NT2/D1 (cell line): ENCODE measurements at regions not wholly inside any gene's neighbourhood (a gene's known extent, or its start where the extent isn't known, plus 50 kb on each side); places are given as distances from the start of the nearest gene placed in this dataset.

ENCODE experiments used
- DNase-seq: peaks from one replicate; pipeline ENCODE4 v3.0.0-alpha.2; 2011; ENCODE audit warnings: low read depth, low spot score
- H3K27me3 ChIP-seq: 2 replicates; pipeline ENCODE4 v1.6.0; 2011; ENCODE audit warnings: mild to moderate bottlenecking; ENCODE audit not compliant: insufficient read length, insufficient read depth
- H3K36me3 ChIP-seq: 2 replicates; pipeline ENCODE4 v1.6.1; 2011; ENCODE audit warnings: mild to moderate bottlenecking, low read length, mixed read lengths; ENCODE audit not compliant: insufficient read depth, insufficient read length
- H3K4me1 ChIP-seq: 2 replicates; pipeline ENCODE4 v1.5.1; 2011; ENCODE audit not compliant: insufficient read depth, insufficient read length
- H3K4me3 ChIP-seq: 2 replicates; pipeline ENCODE4 v1.5.1; 2011; ENCODE audit warnings: low read depth; ENCODE audit not compliant: insufficient read length
- H3K9ac ChIP-seq: 2 replicates; pipeline ENCODE4 v1.6.0; 2011; ENCODE audit warnings: low read depth; ENCODE audit not compliant: insufficient read length
- H3K9me3 ChIP-seq: 2 replicates; pipeline ENCODE4 v1.5.1; 2011; ENCODE audit warnings: mild to moderate bottlenecking, low read length; ENCODE audit not compliant: insufficient read depth
- SUZ12 ChIP-seq: IDR thresholded peaks from 2 replicates; pipeline ENCODE4 v1.6.1; 2011; ENCODE audit not compliant: insufficient read length, insufficient read depth; ENCODE audit errors: extremely low read depth
- YY1 ChIP-seq: IDR thresholded peaks from 2 replicates; pipeline ENCODE4 v1.6.1; 2011; ENCODE audit not compliant: insufficient read length, insufficient read depth
- ZNF274 ChIP-seq: IDR thresholded peaks from 2 replicates; pipeline ENCODE4 v1.6.1; 2011; ENCODE audit warnings: mild to moderate bottlenecking, low read depth, low read length

DNA sequence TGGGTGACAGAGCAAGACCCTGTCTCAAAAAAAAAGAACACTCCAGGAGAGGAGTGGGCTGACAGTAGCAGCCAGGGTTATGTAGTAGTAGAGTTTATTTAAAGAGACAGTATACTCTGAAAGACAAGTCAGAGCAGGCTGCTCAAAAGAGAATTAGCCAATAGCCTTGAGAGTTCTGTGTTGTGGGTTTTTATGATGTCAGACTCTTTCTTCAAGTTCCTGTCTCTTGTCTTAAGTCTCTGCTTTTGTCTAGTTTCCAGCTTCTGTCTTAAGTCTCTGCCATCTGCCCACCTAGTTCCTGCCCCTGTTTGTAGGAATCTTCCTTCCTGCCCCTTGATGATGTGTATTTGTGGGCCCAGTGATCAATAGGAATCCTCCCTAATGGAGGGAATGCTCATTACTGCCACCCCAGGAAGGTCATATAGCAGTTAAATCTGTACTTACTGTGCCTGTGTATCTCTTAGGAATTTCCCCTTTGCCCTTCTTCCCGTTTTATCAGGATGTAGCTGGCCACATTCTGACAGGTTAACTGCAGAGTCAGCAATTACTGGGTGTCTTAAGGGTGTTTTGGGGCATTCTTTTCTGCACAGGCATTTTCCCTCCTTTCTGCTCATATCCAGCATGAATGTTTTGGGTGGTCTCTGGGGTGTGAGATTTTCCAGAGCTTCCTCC, 580.5 kb upstream of the SGCD start:
- H3K4me1 ChIP-seq: no peaks in the 10 kb centered on the region

DNA sequence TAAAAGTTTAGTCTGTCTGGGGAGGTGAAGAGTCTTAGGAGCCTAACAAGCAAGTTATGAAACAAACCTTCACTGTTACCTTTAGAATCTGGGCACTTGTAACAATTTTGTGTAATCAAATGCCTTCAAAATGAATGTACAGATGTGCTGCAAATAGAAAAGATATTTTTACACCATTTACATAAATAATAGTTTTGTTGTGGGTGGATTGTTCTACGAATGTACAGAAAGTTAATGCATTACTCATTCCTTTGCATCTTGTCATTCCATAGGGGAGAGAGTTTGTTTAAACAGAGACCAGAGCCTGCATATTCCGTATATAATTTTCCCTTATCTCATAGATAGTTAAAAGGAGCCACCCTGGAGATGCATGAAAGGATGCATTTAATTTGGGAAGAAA, 576.9 kb upstream of the SGCD start:
- H3K27me3 ChIP-seq: no peaks in the 10 kb centered on the region
- H3K9ac ChIP-seq: no peak overlapping the region
- H3K4me3 ChIP-seq: no peak overlapping the region
- H3K36me3 ChIP-seq: no peaks in the 10 kb centered on the region
- no peak for DNase-seq
- H3K4me1 ChIP-seq: no peaks in the 10 kb centered on the region
- peaks cover 10% of the 10 kb centered on the region; the same call in 1 of the 2 replicates for H3K9me3 ChIP-seq
- TF ChIP-seq ZNF274 (no peak), YY1 (no peak), SUZ12 (no peak)

More for the DNA sequence above, 580.5 kb upstream of the SGCD start:
- Histone ChIP-seq H3K27me3 (no peaks in the 10 kb centered on the region), H3K36me3 (no peaks in the 10 kb centered on the region), H3K9ac (no peak overlapping the region), H3K9me3 (peaks cover 10% of the 10 kb centered on the region; the same call in 1 of the 2 replicates), H3K4me3 (no peak overlapping the region)
- no peak for TF ChIP-seq YY1
- no peak for TF ChIP-seq ZNF274
- TF ChIP-seq SUZ12: no peak
- DNase-seq: no peak

DNA sequence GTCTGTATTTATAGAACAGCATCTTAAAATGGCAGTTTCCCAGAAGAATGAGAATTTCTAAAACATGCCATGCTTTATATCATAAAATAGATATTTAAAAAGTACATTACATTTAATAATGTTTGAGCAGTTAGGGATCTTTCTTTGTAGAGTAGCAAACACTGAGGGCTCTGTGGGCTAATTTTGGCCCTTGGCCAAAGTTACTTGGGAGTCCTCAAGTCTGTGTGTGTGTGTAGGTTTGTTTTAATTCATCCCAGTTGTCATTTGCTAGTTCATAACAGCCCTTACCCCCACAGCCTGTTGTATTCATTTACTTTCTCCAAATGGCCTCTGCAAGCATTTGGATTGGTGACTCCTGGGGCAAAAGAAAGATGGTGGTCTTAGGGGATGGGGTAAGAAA, 576.4 kb upstream of the SGCD start:
- TF ChIP-seq ZNF274: no peak
- no peak for TF ChIP-seq YY1
- no peak for TF ChIP-seq SUZ12
- Histone ChIP-seq H3K27me3 (no peaks in the 10 kb centered on the region), H3K4me1 (no peaks in the 10 kb centered on the region), H3K9ac (no peak overlapping the region), H3K36me3 (no peaks in the 10 kb centered on the region), H3K9me3 (peaks cover 8% of the 10 kb centered on the region; the same call in 1 of the 2 replicates), H3K4me3 (no peak overlapping the region)
- DNase-seq: no peak

DNA sequence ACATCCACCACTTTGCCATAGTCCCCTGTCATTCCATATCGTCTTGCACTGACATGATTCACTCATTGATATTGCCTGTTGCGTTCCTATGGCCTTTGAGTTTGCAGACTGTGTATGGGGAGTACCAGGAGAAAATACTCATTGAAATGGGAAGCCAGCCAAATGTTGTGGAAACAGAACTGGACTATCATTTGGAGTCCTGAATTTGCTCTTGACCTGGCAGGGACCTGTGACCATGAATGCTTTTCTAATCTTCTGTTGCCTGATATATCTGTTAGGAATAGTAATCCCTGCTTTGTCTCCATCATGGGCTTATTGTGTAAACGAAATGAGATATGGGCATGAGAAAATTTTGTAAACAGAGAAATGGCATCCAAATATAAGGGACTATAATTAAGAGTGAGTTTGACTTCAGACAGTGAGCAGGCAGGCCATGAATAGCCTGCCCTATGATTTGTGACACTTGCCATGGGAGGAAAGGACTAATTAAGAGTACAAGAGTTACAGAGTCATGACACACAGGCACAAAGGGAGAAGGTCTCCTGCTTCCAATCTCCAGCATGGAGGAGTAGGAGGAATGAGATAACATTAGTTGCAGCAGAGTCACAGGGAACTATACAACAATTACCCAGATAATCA, 572.9 kb upstream of the SGCD start:
- no peak for TF ChIP-seq SUZ12
- TF ChIP-seq ZNF274: no peak
- TF ChIP-seq YY1: no peak
- no peak for DNase-seq
- no peaks in the 10 kb centered on the region for H3K36me3 ChIP-seq
- no peak overlapping the region for H3K9ac ChIP-seq
- no peaks in the 10 kb centered on the region for H3K4me1 ChIP-seq
- H3K9me3 ChIP-seq: no peaks in the 10 kb centered on the region
- no peak overlapping the region for H3K4me3 ChIP-seq
- H3K27me3 ChIP-seq: no peaks in the 10 kb centered on the region

DNA sequence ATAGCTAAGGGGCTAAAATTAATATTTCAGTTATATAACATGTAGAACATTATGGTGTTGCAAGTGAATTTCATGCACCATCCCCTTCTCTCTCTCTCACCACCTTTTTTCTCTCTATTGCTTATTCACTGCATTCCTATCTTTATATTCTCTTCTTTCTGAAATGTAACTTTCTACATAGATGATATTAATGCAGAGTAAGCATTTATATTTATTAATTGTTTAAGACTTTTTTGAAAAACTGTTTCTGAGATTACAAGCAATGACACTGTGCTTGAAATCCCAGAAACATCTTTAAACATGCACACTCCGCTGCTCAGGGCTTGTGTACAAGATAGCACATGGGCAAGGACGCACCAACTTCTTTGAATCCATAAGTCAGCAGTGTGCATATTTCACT, 567.7 kb upstream of the SGCD start:
- no peak for TF ChIP-seq ZNF274
- no peak for TF ChIP-seq SUZ12
- no peak for TF ChIP-seq YY1
- Histone ChIP-seq H3K9ac (no peak overlapping the region), H3K9me3 (no peaks in the 10 kb centered on the region), H3K36me3 (no peaks in the 10 kb centered on the region), H3K4me1 (no peaks in the 10 kb centered on the region), H3K27me3 (no peaks in the 10 kb centered on the region), H3K4me3 (no peak overlapping the region)
- DNase-seq: no peak

DNA sequence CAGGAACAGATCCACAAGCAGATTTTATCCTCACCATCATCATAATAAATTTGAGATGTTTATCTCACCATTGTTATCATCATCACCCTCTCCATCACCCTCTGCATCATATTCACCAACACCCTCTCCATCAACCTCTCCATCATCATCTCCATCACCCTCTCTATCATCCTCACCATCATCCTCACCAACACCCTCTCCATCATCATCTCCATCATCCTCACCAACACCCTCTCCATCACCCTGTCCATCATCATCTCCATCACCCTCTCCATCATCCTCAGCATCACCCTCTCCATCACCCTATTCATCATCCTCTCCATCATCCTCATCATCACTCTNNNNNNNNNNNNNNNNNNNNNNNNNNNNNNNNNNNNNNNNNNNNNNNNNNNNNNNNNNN, 567.0 kb upstream of the SGCD start:
- no peak overlapping the region for H3K9ac ChIP-seq
- TF ChIP-seq YY1 (no peak), ZNF274 (no peak), SUZ12 (no peak)
- no peaks in the 10 kb centered on the region for H3K9me3 ChIP-seq
- H3K4me3 ChIP-seq: no peak overlapping the region
- H3K36me3 ChIP-seq: no peaks in the 10 kb centered on the region
- no peaks in the 10 kb centered on the region for H3K27me3 ChIP-seq
- no peak for DNase-seq
- H3K4me1 ChIP-seq: no peaks in the 10 kb centered on the region

DNA sequence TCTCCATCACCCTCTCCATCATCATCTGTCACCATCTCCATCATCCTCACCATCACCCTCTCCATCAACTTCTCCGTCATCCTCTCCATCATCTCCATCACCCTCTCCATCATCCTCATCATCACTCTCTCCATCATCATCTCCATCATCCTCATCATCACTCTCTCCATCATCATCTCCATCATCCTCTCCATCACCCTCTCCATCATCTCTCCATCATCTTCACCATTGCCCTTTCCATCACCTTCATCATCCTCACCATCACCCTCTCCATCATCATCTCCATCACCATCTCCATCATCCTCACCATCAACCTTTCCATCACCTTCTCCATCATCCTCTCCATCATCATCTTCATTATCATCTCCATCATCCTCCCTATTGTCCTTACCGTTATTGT, 565.5 kb upstream of the SGCD start:
- H3K9ac ChIP-seq: no peak overlapping the region
- no peak overlapping the region for H3K4me3 ChIP-seq
- DNase-seq: no peak
- no peaks in the 10 kb centered on the region for H3K27me3 ChIP-seq
- no peaks in the 10 kb centered on the region for H3K9me3 ChIP-seq
- H3K36me3 ChIP-seq: no peaks in the 10 kb centered on the region
- H3K4me1 ChIP-seq: no peaks in the 10 kb centered on the region
- no peak for TF ChIP-seq ZNF274
- no peak for TF ChIP-seq SUZ12
